ENCODE measurements at regions not wholly inside any gene's neighbourhood (a gene's known extent, or its start where the extent isn't known, plus 50 kb on each side); places are given as distances from the start of the nearest gene placed in this dataset.

DNA sequence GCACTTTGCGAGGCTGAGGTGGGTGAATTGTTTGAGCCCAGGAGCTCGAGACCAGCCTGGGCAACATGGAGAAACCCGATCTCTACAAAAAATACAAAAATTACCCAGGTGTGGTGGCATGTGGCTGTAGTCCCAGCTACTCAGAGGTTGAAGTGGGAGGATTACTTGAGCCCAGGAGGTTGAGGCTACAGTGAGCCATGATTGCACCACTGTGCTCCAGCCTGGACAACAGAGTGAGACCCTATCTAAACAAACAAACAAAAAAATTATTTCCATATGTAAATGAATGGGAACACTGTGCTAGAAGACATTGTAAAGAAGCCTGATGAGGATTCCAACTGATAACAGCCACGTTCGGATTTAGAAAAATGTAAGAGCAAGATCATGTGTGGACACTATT, 154.2 kb downstream of the ZFP64 start:
- TF ChIP-seq, protein P1, sequence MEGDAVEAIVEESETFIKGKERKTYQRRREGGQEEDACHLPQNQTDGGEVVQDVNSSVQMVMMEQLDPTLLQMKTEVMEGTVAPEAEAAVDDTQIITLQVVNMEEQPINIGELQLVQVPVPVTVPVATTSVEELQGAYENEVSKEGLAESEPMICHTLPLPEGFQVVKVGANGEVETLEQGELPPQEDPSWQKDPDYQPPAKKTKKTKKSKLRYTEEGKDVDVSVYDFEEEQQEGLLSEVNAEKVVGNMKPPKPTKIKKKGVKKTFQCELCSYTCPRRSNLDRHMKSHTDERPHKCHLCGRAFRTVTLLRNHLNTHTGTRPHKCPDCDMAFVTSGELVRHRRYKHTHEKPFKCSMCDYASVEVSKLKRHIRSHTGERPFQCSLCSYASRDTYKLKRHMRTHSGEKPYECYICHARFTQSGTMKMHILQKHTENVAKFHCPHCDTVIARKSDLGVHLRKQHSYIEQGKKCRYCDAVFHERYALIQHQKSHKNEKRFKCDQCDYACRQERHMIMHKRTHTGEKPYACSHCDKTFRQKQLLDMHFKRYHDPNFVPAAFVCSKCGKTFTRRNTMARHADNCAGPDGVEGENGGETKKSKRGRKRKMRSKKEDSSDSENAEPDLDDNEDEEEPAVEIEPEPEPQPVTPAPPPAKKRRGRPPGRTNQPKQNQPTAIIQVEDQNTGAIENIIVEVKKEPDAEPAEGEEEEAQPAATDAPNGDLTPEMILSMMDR (IDR thresholded peaks at IDR 0.05), result no peak
- TF ChIP-seq POLR2A (IDR thresholded peaks at IDR 0.05), result no peak

Measured in body of pancreas (tissue), 4 donors.